ENCODE measurements at regions not wholly inside any gene's neighbourhood (a gene's known extent, or its start where the extent isn't known, plus 50 kb on each side); places are given as distances from the start of the nearest gene placed in this dataset.

DNA sequence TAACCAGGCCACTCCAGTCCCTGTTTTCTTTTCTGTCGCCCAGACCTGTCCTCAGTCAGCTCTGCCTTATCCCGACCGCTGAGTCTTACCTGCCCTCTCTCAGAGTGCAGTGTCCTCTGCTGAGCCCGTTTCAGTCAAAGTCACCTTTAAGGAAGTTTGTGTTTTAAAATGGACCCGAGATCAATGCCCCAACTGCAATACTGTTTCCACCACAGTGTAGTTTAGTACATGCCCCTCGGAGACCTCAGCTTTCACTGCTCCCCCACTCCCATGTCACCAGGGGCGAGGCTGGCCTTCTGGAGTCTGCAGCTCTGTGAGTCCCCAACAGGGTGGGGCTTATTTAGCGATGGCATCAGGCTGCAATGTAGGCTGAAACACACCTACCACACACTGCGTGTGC, 248.4 kb upstream of the TSHZ3 start:
- TF ChIP-seq OSR1 (CRISPR knock-in tag; IDR thresholded peaks at IDR 0.05), result no peak
- TF ChIP-seq, protein P1, sequence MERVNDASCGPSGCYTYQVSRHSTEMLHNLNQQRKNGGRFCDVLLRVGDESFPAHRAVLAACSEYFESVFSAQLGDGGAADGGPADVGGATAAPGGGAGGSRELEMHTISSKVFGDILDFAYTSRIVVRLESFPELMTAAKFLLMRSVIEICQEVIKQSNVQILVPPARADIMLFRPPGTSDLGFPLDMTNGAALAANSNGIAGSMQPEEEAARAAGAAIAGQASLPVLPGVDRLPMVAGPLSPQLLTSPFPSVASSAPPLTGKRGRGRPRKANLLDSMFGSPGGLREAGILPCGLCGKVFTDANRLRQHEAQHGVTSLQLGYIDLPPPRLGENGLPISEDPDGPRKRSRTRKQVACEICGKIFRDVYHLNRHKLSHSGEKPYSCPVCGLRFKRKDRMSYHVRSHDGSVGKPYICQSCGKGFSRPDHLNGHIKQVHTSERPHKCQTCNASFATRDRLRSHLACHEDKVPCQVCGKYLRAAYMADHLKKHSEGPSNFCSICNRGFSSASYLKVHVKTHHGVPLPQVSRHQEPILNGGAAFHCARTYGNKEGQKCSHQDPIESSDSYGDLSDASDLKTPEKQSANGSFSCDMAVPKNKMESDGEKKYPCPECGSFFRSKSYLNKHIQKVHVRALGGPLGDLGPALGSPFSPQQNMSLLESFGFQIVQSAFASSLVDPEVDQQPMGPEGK (CRISPR knock-in tag; IDR thresholded peaks at IDR 0.05; ENCODE audit: borderline replicate concordance), result no peak
- no peak for TF ChIP-seq TCF4 (CRISPR knock-in tag; IDR thresholded peaks at IDR 0.05; ENCODE audit: borderline replicate concordance)
- TF ChIP-seq RARB (CRISPR knock-in tag; IDR thresholded peaks at IDR 0.05), result no peak
- no peak for TF ChIP-seq ZFP3 (CRISPR knock-in tag; IDR thresholded peaks at IDR 0.05)
- TF ChIP-seq ZFP30 (CRISPR knock-in tag; IDR thresholded peaks at IDR 0.05), result no peak
- no peak for TF ChIP-seq ZC3H10 (CRISPR knock-in tag; IDR thresholded peaks at IDR 0.05)
- no peak for TF ChIP-seq ISL1 (CRISPR knock-in tag; IDR thresholded peaks at IDR 0.05)
- TF ChIP-seq ARNTL (CRISPR knock-in tag; IDR thresholded peaks at IDR 0.05; ENCODE audit: borderline replicate concordance, low read depth), result no peak
- TF ChIP-seq ZNF8 (CRISPR knock-in tag; IDR thresholded peaks at IDR 0.05), result no peak
- TF ChIP-seq, protein P2, sequence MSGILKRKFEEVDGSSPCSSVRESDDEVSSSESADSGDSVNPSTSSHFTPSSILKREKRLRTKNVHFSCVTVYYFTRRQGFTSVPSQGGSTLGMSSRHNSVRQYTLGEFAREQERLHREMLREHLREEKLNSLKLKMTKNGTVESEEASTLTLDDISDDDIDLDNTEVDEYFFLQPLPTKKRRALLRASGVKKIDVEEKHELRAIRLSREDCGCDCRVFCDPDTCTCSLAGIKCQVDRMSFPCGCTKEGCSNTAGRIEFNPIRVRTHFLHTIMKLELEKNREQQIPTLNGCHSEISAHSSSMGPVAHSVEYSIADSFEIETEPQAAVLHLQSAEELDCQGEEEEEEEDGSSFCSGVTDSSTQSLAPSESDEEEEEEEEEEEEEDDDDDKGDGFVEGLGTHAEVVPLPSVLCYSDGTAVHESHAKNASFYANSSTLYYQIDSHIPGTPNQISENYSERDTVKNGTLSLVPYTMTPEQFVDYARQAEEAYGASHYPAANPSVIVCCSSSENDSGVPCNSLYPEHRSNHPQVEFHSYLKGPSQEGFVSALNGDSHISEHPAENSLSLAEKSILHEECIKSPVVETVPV (CRISPR knock-in tag; IDR thresholded peaks at IDR 0.05), result no peak
- no peak for TF ChIP-seq BACH2 (CRISPR knock-in tag; IDR thresholded peaks at IDR 0.05; ENCODE audit: borderline replicate concordance)
- TF ChIP-seq, protein P3, sequence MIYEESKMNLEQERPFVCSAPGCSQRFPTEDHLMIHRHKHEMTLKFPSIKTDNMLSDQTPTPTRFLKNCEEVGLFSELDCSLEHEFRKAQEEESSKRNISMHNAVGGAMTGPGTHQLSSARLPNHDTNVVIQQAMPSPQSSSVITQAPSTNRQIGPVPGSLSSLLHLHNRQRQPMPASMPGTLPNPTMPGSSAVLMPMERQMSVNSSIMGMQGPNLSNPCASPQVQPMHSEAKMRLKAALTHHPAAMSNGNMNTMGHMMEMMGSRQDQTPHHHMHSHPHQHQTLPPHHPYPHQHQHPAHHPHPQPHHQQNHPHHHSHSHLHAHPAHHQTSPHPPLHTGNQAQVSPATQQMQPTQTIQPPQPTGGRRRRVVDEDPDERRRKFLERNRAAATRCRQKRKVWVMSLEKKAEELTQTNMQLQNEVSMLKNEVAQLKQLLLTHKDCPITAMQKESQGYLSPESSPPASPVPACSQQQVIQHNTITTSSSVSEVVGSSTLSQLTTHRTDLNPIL (CRISPR knock-in tag; IDR thresholded peaks at IDR 0.05; ENCODE audit: low read depth), result no peak
- TF ChIP-seq PPARA (CRISPR knock-in tag; IDR thresholded peaks at IDR 0.05; ENCODE audit: borderline replicate concordance), result no peak
